GF-D8 (cell line): ENCODE measurements at regions not wholly inside any gene's neighbourhood (a gene's known extent, or its start where the extent isn't known, plus 50 kb on each side); places are given as distances from the start of the nearest gene placed in this dataset.
A peak's percentile ranks its signal among the peaks of the same experiment; 100 is the strongest.

Source experiments
- DNase-seq: peaks from one replicate; lab custom pipeline; 2025; lab: John Stamatoyannopoulos, UW

GRCh38 chr18:45119876-45120275, 439.2 kb downstream of the SETBP1 start:
- DNase-seq: no peak

GRCh38 chr18:45121146-45121545, 440.5 kb downstream of the SETBP1 start:
- no peak for DNase-seq

- DNase-seq: no peak
Measured at GRCh38 chr18:45122506-45122905, 441.8 kb downstream of the SETBP1 start.

GRCh38 chr18:45127405-45127804, 446.7 kb downstream of the SETBP1 start:
- no peak for DNase-seq

- DNase-seq: no peak
Measured at GRCh38 chr18:45133276-45133675, 452.6 kb downstream of the SETBP1 start.

- DNase-seq: no peak
Measured at GRCh38 chr18:45136381-45137086, 455.8 kb downstream of the SETBP1 start.

- DNase-seq: no peak
Measured at GRCh38 chr18:45137087-45137419, 456.4 kb downstream of the SETBP1 start.

- DNase-seq: no peak
Measured at GRCh38 chr18:45139478-45139877, 458.8 kb downstream of the SETBP1 start.

- no peak for DNase-seq
Measured at GRCh38 chr18:45142868-45143267, 462.2 kb downstream of the SETBP1 start.

GRCh38 chr18:45149712-45150111, 465.6 kb upstream of the SLC14A2 start:
- no peak for DNase-seq

GRCh38 chr18:45151645-45152044, 463.6 kb upstream of the SLC14A2 start:
- DNase-seq: no peak

GRCh38 chr18:45155526-45155925, 459.8 kb upstream of the SLC14A2 start:
- no peak for DNase-seq

- no peak for DNase-seq
Measured at GRCh38 chr18:45156946-45157345, 458.3 kb upstream of the SLC14A2 start.

- DNase-seq: no peak
Measured at GRCh38 chr18:45157576-45157975, 457.7 kb upstream of the SLC14A2 start.

- peak; percentile 38 for DNase-seq
Measured at GRCh38 chr18:45161850-45162249, 453.4 kb upstream of the SLC14A2 start.

GRCh38 chr18:45163871-45164270, 451.4 kb upstream of the SLC14A2 start:
- DNase-seq: no peak

- DNase-seq: no peak
Measured at GRCh38 chr18:45164551-45164950, 450.7 kb upstream of the SLC14A2 start.

- DNase-seq: no peak
Measured at GRCh38 chr18:45165176-45165713, 450.0 kb upstream of the SLC14A2 start.

- DNase-seq: no peak
Measured at GRCh38 chr18:45165871-45166270, 449.4 kb upstream of the SLC14A2 start.

- no peak for DNase-seq
Measured at GRCh38 chr18:45166341-45166835, 448.9 kb upstream of the SLC14A2 start.

GRCh38 chr18:45166836-45167551, 448.3 kb upstream of the SLC14A2 start:
- no peak for DNase-seq

GRCh38 chr18:45167631-45168280, 447.5 kb upstream of the SLC14A2 start:
- no peak for DNase-seq
